ENCODE measurements at regions not wholly inside any gene's neighbourhood (a gene's known extent, or its start where the extent isn't known, plus 50 kb on each side); places are given as distances from the start of the nearest gene placed in this dataset.

DNA sequence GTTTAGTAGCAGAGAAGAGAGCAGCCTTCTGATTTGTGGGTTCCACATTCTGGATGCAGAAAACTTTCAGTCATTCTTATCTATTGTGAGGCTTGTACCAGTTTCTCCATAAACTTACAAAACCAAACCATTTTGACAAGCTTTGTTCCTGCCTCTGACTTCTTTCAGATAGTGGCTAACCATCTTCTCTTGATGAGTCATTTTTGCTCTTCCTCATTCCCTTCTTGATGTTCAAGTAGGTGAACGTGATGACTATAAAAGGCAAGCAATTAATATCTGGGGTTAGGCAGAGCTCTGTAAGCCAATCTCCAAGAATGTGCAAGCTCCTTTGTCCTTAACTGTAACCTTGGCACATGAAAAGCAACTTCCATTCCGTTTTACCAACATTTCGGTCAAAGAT is 2083.1 kb upstream of the PIK3C3 start:
- no peak for TF ChIP-seq EZH2 (IDR thresholded peaks at IDR 0.05; ENCODE audit: low read depth, low read length, severe bottlenecking)
- no peak for TF ChIP-seq JUND (IDR thresholded peaks at IDR 0.05; ENCODE audit: low read length)
- no peak for TF ChIP-seq POLR2A (IDR thresholded peaks at IDR 0.05; ENCODE audit: control extremely low read depth in 1 of 2, low read depth in 2 of 2, low read length in 2 of 2)
- TF ChIP-seq, protein P1, sequence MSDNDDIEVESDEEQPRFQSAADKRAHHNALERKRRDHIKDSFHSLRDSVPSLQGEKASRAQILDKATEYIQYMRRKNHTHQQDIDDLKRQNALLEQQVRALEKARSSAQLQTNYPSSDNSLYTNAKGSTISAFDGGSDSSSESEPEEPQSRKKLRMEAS (IDR thresholded peaks at IDR 0.05) = no peak
- no peak for TF ChIP-seq JUN (IDR thresholded peaks at IDR 0.05; ENCODE audit: low read depth, low read length)
- no peak for TF ChIP-seq POLR2AphosphoS5 (IDR thresholded peaks at IDR 0.05; ENCODE audit: low read depth, low read length)
- no peak for TF ChIP-seq MAFK (IDR thresholded peaks at IDR 0.05; ENCODE audit: low read depth, low read length)
- TF ChIP-seq TEAD4 (IDR thresholded peaks at IDR 0.05; ENCODE audit: low read depth, low read length) = no peak
- TF ChIP-seq, protein P2, sequence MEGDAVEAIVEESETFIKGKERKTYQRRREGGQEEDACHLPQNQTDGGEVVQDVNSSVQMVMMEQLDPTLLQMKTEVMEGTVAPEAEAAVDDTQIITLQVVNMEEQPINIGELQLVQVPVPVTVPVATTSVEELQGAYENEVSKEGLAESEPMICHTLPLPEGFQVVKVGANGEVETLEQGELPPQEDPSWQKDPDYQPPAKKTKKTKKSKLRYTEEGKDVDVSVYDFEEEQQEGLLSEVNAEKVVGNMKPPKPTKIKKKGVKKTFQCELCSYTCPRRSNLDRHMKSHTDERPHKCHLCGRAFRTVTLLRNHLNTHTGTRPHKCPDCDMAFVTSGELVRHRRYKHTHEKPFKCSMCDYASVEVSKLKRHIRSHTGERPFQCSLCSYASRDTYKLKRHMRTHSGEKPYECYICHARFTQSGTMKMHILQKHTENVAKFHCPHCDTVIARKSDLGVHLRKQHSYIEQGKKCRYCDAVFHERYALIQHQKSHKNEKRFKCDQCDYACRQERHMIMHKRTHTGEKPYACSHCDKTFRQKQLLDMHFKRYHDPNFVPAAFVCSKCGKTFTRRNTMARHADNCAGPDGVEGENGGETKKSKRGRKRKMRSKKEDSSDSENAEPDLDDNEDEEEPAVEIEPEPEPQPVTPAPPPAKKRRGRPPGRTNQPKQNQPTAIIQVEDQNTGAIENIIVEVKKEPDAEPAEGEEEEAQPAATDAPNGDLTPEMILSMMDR (IDR thresholded peaks at IDR 0.05; ENCODE audit: control extremely low read depth in 1 of 3, insufficient read depth in 1 of 3, low read depth in 1 of 3, low read length in 3 of 3) = no peak
- TF ChIP-seq, protein P3, sequence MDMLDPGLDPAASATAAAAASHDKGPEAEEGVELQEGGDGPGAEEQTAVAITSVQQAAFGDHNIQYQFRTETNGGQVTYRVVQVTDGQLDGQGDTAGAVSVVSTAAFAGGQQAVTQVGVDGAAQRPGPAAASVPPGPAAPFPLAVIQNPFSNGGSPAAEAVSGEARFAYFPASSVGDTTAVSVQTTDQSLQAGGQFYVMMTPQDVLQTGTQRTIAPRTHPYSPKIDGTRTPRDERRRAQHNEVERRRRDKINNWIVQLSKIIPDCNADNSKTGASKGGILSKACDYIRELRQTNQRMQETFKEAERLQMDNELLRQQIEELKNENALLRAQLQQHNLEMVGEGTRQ (IDR thresholded peaks at IDR 0.05; ENCODE audit: low read length) = no peak
- no peak for TF ChIP-seq SIRT6 (IDR thresholded peaks at IDR 0.05; ENCODE audit: low read length)
- TF ChIP-seq SUZ12 (IDR thresholded peaks at IDR 0.05; ENCODE audit: low read length) = no peak
- TF ChIP-seq CREB1 (IDR thresholded peaks at IDR 0.05) = no peak
- no peak for TF ChIP-seq TBP (IDR thresholded peaks at IDR 0.05; ENCODE audit: low read depth, low read length)

Data from H1 (cell line).